CD4-positive, alpha-beta T cell treated with Interferon alpha-2 for 1 hour (primary cell): ENCODE measurements at regions not wholly inside any gene's neighbourhood (a gene's known extent, or its start where the extent isn't known, plus 50 kb on each side); places are given as distances from the start of the nearest gene placed in this dataset.
"Not testable (repeated sequence)": the region's sequence is repeated elsewhere in the genome, so short reads cannot be mapped to it uniquely, and the experiment has no call there.

ENCODE experiments used
- DNase-seq, 2 donors: peaks; one replicate each; pipeline ENCODE4 v3.0.0-alpha.2; 2020 to 2022

DNA sequence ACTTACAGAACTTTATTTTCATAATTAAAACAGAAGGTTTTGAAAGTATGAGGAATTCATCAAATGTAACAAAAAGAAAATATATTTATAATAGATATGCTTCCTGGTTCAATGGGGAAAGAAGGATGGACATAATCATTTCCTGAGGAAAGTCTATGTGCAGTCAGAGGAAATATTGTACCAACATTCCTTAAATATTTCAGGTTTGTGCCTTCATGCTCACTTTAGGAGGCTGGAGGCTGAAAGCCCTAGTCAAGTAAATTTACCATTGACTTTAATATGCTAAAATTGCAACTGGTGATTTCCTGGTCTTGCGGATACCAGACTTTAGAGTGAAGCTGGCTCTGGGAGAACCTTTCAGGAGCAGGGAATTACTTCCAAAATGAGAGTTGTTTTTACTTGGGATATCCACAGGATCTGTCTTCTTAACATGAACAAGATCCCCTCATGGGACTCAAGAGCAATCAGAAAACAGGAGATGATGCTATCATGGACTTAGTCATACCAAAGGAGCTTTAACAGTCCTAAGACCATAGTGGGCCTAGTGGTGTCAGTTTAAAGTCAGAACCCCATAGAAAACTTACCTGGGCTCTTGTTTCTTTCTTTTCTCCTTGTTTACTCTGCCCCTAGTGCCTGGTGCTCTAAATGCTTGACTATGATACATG is 762.8 kb upstream of the GRAMD2B start:
- no peak for DNase-seq

DNA sequence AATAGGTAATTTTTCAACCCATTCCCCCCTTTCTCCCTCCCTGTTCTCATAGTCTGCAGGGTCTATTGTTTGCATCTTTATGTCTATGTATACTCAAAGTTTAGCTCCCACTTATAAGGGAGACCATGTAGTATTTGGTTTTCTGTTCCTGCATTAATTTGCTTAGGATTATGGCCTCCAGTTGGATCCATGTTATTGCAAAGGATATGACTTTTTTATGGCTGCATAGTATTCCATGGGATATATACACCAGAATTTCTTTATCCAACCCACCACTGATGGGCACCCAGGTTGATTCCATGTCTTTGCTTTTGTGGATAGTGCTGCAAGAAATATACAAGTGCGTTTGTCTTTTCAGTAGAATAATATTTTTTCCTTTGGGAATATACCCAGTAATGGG is 761.6 kb upstream of the GRAMD2B start:
- DNase-seq, result no peak

DNA sequence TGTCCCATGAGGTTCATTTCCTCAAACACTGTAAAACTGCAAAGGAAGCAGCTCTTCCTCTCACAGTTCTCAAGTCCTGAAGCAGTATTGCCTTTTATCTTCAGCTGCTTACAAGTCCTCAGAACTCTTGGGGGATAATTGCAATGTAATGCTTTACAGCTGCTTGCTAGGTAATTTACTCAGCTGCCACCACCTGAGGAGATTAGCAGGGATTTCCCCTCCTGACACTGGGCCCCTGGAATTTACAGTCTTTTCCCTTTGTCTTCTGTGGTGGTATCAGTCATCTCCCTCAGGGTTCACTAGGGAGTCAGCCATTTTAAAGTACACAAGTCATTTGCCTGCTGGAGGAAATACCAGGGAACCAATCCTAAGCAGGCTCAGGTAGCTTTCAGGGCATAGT is 754.3 kb upstream of the GRAMD2B start:
- no peak for DNase-seq

DNA sequence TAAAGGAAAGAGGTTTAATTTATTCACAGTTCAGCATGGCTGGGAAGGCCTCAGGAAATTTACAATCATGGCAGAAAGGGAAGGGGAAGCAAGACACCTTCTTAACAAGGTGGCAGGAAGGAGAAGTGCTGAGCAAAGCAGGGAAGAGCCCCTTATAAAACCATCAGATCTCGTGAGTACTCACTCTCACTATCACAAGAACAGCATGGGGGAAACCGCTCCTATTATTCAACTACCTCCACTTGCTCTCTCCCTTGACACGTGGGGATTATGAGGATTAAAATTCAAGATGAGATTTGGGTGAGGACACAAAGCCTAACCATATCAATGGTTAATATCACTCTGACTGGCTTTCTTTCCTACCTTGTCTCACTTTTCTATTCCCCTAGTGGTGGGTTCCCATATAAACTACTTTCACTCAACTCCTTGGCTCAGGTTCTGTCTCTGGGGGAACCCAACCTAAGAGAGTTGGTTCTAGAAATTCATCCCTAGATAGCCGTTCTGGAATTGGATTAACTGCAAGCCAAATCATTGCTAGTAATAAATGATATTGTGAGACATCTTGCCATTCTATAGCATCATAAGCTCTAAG is 749.8 kb upstream of the GRAMD2B start:
- DNase-seq, result no peak

DNA sequence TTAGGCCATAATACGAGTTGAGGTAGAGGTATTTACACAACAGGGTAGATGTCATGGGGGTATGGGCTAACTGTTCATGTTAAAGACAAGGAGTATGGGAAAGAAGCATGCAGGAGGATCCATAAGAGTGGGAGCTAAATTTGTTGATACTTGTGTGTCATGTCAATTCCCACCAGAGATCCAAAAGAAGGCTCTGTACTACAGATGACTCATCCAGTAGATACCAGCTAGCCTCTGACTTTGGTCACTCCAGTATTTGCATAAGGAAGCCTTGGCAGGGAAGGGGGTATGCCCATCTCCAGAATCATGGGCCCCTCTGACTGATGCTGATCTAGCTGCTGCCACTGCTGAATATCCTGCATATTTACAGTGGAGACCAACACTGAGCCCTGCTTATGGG is 743.7 kb upstream of the GRAMD2B start:
- no peak for DNase-seq

DNA sequence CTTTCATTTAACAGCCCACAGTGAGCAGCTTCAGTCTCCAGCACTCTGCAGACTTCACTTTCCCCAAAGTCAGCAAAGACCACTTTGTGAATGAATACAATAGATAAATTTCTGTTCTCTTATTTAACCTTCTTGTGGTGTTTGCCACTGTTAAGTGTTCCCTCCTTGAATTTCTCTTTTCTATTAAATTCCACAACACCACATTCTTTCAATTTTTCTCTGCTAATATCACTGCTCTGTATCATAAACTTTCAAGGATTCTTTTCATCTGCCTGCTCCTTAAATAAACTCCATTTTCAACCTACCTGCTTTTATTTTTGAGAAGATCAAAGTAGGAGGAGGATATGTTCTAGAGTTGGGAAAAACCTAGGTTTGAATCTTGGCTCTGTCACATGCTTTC is 739.5 kb upstream of the GRAMD2B start:
- no peak for DNase-seq

DNA sequence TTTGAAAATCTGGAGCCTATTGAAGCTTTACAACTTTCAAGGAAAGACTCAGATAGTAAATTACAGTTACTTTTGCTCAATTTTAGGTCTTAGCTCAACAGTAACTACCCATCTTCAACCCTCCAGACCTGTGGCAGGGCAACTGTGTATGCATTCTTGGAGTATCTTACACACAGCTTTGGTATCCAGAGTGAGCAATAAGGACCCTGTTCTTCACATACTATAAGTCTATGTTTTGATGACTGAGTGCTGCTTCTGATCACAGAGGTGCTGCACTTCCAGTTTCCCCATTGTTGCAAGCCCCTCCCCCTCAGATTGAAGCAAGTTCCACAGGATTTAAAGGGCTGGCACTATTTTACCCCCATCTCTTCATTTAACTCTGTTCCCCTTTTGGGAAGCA is 737.4 kb upstream of the GRAMD2B start:
- no peak for DNase-seq

DNA sequence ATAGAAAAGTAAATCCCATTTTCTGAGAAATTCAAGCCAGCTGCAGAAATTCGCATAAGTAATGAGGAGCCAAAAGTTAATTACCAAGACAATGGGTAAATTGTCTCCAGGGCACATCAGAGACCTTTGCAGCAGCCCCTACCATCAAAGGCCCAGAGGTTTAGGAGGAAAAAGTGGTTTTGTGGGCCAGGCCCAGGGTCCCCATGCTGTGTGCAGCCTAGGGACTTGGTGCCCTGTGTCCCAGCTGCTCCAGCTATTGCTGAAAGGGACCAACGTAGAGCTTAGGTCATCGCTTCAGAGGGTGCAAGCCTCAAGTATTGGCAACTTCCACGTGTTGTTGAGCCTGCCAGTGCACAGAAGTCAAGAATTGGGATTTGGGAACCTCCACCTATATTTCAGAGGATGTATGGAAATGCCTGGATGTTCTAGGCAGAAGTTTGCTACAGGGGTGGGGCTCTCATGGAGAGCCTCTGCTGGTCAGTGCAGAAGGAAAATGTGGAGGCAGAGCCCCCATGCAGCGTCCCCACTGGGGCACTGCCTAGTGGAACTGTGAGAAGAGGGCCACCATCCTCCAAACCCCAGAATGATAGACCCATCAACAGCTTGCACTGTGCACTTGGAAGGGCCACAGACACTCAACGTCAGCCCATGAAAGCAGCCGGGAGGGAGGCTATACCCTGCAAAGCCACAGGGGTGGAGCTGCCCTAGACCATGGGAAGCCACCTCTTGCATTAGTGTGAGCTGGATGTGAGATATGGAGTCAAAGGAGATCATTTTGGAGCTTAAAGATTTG is 731.3 kb upstream of the GRAMD2B start:
- DNase-seq, result not testable (repeated sequence)

DNA sequence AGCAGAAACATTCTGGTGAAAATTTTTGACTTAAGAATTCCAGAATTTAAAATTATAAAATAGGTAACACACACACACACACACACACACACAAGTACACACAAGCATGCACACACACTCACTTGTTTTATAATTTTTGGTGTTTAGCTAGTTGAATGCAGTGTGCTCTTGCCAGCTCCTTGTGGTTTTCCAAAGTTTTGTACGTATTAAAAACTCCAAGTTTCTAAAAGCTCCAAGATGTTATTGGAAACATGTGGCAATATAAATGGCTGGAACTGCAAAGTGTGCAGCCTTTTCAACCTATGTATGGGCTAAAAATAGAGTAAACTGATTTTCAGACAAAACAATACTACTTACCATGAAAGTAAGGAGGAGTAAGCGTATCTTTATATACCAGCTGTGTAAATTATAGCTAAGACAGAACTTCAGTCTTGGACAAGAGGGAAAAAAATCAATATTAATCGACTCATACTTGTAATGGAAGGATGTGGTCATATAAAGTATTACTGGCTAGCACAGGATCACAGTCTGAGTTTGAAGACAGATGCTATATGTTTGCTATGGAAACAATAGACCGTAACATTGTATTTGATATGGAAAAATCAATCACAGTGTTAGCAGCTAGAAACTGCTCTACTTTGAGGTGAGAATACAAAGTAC is 727.1 kb upstream of the GRAMD2B start:
- no peak for DNase-seq

DNA sequence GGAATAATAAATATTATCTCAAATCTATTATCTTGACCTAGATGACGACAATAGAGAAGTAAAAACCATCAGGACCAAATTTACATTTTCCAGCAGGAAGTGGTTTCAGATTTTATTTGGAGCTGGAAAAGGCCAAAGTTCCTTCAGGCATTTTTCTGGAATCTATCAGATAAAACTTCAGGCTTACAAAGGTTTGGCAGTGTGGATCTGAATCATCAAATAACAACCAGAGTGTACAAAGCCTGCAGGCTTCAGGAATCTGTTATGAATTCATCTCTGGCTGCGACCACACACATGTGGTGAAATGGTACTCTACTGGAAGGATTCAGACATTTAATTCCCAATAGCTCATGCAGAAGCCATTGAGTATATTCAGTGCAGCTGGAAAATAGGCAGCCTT is 726.4 kb upstream of the GRAMD2B start:
- no peak for DNase-seq

DNA sequence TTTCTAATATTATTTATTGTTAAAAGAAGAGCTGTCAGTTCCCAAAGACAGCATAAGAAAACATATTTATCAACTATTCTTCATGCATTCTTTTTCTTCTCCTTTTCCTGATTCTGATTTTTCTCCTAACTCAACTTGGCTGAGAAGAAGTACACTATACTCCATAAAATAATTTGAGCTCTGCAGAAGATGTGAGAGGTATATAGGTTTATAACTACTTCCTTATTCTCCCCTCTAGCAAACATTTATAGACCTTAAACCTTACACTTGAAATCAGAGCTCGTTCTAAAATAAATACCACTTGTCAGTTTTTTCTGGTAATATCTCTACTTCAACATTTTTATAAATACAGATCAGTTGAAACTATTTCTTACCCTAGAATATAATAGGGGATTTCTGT is 724.8 kb upstream of the GRAMD2B start:
- DNase-seq, result no peak

DNA sequence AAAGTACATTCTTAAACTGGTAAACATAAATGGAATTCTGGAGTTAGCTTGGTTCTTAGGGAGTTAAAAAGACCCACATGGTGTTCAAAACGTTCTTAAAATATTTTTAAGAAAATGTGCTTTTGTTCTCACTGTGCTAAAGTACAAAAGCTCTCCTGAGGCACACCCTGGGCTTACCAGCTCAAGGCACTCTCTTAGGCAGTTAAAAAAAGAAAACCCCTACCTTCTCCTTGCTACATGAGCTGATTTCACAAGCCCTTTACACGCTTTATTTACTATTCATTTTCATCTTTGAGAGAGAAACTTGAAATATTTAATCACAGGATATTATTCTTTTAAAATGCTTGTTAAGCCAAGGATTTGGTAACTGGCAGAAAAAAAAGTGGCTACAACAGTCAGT is 723.3 kb upstream of the GRAMD2B start:
- DNase-seq, result no peak

DNA sequence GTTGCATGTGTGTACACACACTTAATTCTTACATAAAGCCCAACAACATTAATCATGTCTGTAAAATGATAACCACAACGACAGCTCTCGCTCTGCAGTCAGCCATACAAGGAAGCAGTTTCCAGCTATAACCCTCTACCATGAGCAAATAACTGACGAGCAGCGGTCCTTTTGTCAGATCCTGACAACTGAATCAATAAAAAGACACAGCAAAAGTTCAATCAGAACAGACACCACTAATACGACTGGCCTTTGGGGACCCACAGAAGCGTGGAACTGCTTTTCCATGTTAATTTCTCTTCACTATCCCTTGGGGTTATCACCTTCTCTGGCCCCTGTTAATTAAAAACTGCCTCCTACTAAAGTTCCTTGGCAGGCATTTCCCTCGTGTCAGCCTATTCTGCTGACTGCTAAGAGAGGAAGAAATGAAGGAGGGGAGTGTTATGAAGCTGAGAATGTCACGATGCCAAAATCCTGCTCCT is 722.8 kb upstream of the GRAMD2B start:
- no peak for DNase-seq

DNA sequence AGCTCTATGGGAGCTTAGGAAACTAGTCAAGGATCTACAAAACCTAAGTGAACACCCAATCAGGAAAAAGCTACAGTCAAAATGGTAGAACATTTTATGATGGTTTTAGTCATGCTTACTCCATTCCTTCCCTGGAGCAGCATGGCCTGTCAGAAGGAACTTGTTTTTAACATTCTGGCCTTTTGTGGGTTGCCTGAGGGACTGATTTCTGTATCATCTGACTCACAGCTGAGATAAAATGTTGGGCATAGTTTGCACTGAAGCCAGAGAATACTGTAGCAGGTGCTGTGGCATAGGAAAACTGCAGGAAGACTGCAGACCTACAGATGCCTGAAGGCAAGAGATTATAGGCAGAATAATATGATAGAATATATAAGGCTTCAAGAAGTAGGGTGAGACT is 719.6 kb upstream of the GRAMD2B start:
- no peak for DNase-seq

DNA sequence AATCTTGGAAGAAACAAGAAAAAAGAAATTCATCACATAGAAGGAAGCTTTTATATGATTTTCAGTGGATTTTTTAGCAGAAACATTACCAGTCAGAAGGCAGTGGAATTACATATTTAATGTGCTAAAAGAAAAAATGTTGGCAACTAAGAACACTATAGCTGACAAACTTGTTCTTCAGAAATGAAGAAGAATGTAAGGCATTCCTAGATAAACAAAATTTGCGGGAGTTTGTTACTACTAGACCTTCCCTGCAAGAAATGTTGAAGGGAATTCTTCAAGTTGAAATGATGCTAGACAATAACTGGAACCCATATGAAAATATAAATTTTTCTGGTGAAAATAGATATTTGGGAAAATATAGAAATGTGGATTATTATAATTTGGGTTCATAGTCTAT is 718.3 kb upstream of the GRAMD2B start:
- no peak for DNase-seq

DNA sequence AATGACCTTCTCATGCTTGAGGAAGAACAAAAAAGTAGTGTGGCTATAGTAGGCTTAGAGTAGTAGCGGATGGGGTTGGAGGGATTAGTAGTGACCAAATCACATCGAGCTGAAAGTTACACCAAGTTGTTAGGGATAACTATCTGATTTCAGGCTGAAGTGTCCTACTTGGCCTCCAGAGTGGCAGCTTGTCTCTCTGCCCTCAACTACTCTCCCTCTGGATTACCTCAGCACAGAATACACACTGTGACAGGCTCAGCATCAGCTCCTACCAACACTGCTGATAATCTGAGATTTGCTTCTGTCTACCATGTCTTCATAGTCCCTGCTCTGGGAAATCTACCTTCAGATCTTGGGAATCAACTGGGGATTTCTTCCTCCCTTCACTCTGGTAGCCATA is 714.6 kb upstream of the GRAMD2B start:
- no peak for DNase-seq

DNA sequence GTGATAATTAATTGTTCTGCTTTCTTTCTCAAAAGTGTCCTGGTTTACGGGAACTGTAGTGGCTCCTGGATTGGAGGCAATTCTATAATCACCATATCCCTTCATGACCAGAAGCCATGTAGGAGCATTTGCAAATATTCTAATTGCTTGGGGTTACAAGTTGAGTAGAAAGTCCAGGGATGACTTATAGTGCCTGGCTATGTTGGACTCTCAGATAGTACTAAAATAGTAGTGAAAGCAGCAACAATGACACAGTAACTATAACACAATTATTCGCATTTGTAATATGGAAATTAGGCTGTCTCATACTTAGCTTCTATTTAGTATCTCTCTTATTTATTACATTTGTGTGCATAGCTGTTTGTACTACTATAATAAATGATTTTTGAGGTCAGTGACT is 712.5 kb upstream of the GRAMD2B start:
- DNase-seq, result no peak

DNA sequence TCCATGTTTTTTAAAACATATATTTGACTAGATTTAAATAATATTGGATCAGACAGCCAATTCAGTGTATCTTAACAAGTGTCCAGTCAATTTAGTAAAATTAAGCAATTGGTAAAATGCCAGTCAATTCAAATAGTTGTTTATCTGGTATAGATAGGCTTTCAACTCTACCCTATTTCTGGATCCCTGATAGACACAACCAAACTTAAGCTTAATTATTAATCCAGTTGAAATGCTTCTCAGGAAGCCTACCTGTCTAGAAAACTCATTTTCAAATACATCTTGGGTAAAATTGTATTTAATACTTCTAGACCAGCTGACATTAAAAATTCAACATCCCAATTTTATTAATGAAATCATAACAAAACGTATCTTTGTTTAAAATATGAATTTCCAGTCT is 710.8 kb upstream of the GRAMD2B start:
- DNase-seq, result no peak

DNA sequence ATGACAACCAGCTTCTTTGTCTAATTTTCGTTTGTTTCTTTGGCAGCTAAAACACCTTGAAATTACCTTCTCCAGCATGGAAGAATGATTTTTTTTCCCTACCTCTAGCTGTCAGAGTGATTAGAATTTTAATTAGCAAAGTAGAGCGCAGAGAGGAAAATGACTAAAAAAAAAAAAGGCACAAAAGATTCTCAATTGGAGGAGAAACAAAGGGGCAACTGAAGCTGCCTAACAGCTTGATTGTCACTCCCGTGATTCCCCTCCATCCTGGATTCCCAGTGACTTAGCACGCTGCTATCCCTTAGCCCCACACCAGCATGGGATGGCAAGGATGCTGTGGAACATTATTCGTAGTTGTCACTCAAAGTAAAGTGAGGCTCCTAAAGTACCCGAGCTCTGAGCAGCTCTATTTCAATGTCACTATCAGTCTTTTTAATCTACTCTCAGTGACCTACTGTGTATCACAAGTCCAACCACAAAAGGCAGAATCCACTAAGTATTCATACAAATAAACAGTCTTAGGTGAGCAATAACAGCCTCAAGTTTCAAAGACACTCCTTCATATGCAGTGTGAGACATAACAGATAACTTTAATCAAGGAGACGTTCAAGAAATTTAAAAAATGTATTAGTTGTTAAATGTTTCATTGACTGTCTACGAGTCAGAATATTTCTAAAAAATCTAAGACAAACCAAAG is 710.0 kb upstream of the GRAMD2B start:
- no peak for DNase-seq

DNA sequence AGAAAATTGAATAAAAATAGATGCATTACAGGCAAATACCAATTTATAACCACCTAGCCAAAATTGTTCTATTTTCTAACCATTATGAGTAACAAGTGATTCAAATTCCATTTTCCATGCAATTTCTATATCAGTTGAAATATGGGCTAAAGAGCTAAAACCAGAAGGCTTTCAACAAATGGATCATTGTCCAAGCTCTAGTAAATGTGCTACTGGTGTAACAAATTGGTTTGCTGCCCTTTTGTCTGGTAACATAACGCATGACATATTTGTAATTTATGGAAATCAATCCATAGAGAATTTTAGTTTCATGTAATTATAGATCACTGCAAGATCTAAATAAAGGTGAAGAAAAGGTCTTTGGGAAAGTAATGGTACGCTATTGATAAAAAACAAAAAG is 708.0 kb upstream of the GRAMD2B start:
- DNase-seq, result no peak

DNA sequence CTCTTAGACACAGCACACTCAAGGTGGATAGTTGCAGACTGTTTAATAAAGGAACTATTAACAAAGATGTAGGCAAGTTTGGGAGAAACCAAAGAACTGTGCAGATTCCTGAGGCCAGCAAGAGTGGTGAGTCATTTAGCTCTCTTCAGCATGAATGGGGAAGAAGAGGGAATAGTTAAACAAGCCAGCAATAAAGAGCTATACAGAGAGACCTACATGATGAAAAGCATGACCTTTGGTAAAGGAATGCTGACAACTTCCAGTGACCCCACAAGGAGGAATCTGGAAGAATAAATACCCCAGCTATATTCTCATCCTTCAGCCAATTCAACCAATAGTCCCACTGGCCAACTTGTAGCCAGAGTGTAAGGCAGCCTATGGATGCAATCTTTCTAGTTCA is 706.0 kb upstream of the GRAMD2B start:
- no peak for DNase-seq

DNA sequence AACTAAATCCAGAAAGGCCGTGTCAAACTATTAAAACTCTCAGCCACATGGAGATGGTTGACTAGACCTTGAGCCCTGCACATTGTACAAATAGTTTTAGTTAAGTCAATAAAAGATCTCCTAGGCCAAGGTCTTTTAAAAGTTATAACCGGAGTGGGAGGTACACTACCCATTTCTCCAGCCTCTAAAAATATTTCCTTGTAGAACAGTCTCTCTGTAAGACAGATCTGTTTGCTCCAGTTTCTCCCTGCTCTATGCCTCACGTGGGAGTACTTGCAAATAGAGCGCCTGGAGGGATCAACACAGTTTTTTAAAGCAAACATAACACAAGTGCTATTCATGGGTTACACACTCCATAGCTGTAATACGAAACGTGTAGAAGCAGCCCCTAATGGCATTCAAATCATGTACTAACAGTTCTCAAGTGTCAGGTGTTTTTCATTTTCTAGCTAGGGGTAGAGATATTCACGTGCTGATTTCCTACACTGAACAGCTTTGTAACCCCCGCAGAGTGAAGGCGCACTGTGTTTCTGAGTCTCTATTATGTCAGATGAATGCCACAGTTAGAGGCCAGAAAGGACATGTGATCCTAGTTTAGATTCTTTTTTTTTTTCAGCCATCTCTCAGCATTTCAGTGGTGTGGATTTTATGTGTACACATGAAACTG is 703.4 kb upstream of the GRAMD2B start:
- no peak for DNase-seq

DNA sequence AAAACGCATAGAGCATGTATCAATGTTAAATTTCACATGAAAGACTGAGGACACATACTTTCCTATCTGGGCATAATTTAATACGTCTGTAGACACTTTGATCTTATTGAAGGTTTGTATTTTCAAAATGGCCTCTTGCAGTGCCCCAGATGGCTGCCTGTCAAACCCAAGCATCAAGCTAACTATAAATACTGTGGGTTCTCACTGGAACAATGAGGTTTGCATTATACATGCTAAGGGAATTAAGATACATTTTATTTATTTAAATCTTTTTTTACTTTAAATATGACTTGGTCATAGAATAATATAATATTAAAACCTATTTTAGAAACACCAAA is 702.9 kb upstream of the GRAMD2B start:
- DNase-seq, result no peak
